Osteoblast (primary cell): ENCODE measurements at regions not wholly inside any gene's neighbourhood (a gene's known extent, or its start where the extent isn't known, plus 50 kb on each side); places are given as distances from the start of the nearest gene placed in this dataset.

Source experiments
- DNase-seq: peaks from one replicate; pipeline ENCODE4 v3.0.0; 2011; ENCODE audit warnings: low spot score, mixed read lengths; ENCODE audit not compliant: insufficient read length; ENCODE audit errors: missing footprints
- H2AFZ ChIP-seq: 2 replicates; pipeline ENCODE4 v1.6.0; 2011; ENCODE audit warnings: mild to moderate bottlenecking, low read length
- H3K27ac ChIP-seq: 2 replicates; pipeline ENCODE4 v1.5.1; 2011; ENCODE audit warnings: mild to moderate bottlenecking, low read depth, low read length, moderate library complexity
- H3K27me3 ChIP-seq: 2 replicates; pipeline ENCODE4 v1.6.0; 2012; ENCODE audit warnings: mild to moderate bottlenecking, control low read depth, inconsistent platforms, low read length, moderate library complexity; ENCODE audit not compliant: insufficient read depth
- H3K36me3 ChIP-seq: 2 replicates; pipeline ENCODE4 v1.5.1; 2011; ENCODE audit warnings: mild to moderate bottlenecking, low read length, control low read depth, moderate library complexity; ENCODE audit not compliant: insufficient read depth
- H3K4me1 ChIP-seq: 2 replicates; pipeline ENCODE4 v1.5.1; 2011; ENCODE audit warnings: mild to moderate bottlenecking, low read length, control low read depth, moderate library complexity; ENCODE audit not compliant: insufficient read depth
- H3K4me2 ChIP-seq: 2 replicates; pipeline ENCODE4 v1.6.0; 2011; ENCODE audit warnings: mild to moderate bottlenecking, low read length; ENCODE audit not compliant: insufficient read depth
- H3K4me3 ChIP-seq: fragments of 200-600 bp; sonication (generic); 3 replicates; pipeline ENCODE4 v1.5.1; 2012; ENCODE audit warnings: mild to moderate bottlenecking, low read length, inconsistent platforms; ENCODE audit not compliant: insufficient read depth
- H3K79me2 ChIP-seq: 2 replicates; pipeline ENCODE4 v1.6.0; 2012; ENCODE audit warnings: mild to moderate bottlenecking, low read length, control low read depth, inconsistent platforms; ENCODE audit not compliant: insufficient read depth
- H3K9me3 ChIP-seq: 2 replicates; pipeline ENCODE4 v1.5.1; 2011; ENCODE audit warnings: low read depth, low read length, control low read depth
- H4K20me1 ChIP-seq: 2 replicates; pipeline ENCODE4 v1.6.0; 2012; ENCODE audit warnings: mild to moderate bottlenecking, low read length, control low read depth; ENCODE audit not compliant: insufficient read depth
- TF ChIP-seq, protein P1 (sequence below): IDR thresholded peaks from 2 replicates; pipeline ENCODE4 v1.5.1; 2011; ENCODE audit warnings: mild to moderate bottlenecking, low read depth, low read length, moderate library complexity; ENCODE audit errors: extremely low read depth

DNA sequence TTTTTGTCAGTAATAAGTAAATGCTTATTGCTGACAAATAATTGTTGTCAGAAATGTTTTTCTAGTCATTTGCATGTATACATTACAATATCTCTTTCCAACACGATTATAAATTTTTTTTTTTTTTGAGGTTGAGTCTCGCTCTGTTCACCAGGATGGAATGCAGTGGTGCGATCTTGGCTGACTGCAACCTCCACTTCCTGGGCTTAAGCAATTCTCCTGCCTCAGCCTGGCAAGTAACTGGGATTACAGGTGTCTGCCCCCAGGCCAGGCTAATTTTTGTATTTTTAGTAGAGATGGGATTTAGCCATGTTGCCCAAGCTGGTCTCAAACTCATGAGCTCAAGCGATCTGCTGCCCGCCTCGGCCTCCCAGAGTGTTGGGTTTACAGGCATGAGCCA is 72.0 kb upstream of the ATF3 start:
- no peak overlapping the region for H3K4me2 ChIP-seq
- TF ChIP-seq, protein P1, sequence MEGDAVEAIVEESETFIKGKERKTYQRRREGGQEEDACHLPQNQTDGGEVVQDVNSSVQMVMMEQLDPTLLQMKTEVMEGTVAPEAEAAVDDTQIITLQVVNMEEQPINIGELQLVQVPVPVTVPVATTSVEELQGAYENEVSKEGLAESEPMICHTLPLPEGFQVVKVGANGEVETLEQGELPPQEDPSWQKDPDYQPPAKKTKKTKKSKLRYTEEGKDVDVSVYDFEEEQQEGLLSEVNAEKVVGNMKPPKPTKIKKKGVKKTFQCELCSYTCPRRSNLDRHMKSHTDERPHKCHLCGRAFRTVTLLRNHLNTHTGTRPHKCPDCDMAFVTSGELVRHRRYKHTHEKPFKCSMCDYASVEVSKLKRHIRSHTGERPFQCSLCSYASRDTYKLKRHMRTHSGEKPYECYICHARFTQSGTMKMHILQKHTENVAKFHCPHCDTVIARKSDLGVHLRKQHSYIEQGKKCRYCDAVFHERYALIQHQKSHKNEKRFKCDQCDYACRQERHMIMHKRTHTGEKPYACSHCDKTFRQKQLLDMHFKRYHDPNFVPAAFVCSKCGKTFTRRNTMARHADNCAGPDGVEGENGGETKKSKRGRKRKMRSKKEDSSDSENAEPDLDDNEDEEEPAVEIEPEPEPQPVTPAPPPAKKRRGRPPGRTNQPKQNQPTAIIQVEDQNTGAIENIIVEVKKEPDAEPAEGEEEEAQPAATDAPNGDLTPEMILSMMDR: no peak
- H3K4me3 ChIP-seq: no peak overlapping the region
- H3K27me3 ChIP-seq: peaks cover 31% of the 10 kb centered on the region
- no peak overlapping the region for H2AFZ ChIP-seq
- H3K79me2 ChIP-seq: no peaks in the 10 kb centered on the region
- H4K20me1 ChIP-seq: no peaks in the 10 kb centered on the region
- H3K36me3 ChIP-seq: no peaks in the 10 kb centered on the region
- H3K27ac ChIP-seq: no peak overlapping the region
- no peaks in the 10 kb centered on the region for H3K4me1 ChIP-seq
- no peak for DNase-seq
- H3K9me3 ChIP-seq: no peaks in the 10 kb centered on the region

DNA sequence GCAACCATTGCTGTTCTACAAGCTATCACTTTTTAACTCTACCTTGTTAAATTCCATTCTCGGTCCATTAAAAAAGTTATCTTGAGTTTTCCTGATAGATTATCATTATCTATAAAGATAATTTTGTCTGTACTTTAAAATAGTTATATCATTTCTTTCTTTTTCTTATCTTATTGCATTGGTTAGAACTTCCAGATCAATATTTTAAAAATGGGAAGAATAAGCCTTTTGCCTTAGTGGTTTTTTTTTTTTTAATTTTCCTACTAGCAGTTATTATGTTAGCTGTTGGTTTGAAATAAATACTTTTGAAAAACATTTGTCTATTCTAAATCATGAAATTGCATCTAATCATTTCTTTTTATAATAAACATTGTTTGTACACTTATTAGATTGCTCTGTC is 71.0 kb upstream of the ATF3 start:
- H2AFZ ChIP-seq: no peak overlapping the region

DNA sequence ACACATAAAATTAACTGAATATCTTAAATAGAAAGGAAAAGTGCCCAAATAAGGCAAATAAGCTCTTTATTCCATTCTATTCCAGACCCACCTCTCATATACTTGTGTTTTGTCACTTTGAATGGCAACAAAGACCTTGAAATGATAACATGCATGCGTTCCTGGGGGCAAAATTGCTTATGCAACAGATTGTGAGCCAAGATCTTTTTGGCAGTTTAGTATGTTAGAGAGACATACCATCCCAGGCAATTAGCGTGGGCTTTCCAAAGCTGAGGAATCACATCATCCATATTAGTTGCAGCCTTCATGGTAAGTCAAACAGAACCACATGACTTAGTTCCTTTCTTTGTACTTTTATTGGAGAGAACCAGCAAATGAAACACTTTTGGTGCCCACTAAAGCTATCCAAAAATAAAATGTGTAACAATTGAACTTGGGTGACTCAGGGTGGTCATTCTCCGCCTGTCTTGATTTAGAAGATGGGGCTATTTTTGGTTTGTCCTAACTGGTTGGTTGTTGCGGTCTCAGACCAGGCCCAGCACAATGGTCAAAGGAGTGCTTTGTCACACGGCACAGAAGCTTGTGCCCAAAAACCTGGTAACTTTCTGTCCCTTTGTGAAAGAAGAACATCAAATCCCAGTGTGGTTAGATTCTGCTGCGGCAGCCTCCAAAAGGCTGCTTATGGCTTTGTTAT is 68.7 kb upstream of the ATF3 start:
- Histone ChIP-seq H3K27me3 (peaks cover 17% of the 10 kb centered on the region), H3K36me3 (no peaks in the 10 kb centered on the region), H2AFZ (no peak overlapping the region), H3K79me2 (no peaks in the 10 kb centered on the region), H3K4me1 (no peaks in the 10 kb centered on the region), H3K27ac (no peak overlapping the region), H3K4me2 (no peak overlapping the region), H3K4me3 (no peak overlapping the region), H3K9me3 (no peaks in the 10 kb centered on the region), H4K20me1 (no peaks in the 10 kb centered on the region)
- TF ChIP-seq, protein P1: no peak
- no peak for DNase-seq

More for the DNA sequence above, 71.0 kb upstream of the ATF3 start:
- no peaks in the 10 kb centered on the region for H3K4me1 ChIP-seq
- no peaks in the 10 kb centered on the region for H4K20me1 ChIP-seq
- DNase-seq: no peak
- no peaks in the 10 kb centered on the region for H3K9me3 ChIP-seq
- peaks cover 21% of the 10 kb centered on the region for H3K27me3 ChIP-seq
- H3K4me2 ChIP-seq: no peak overlapping the region
- no peaks in the 10 kb centered on the region for H3K79me2 ChIP-seq
- no peak overlapping the region for H3K27ac ChIP-seq
- H3K4me3 ChIP-seq: no peak overlapping the region
- H3K36me3 ChIP-seq: no peaks in the 10 kb centered on the region
- TF ChIP-seq, protein P1: no peak

DNA sequence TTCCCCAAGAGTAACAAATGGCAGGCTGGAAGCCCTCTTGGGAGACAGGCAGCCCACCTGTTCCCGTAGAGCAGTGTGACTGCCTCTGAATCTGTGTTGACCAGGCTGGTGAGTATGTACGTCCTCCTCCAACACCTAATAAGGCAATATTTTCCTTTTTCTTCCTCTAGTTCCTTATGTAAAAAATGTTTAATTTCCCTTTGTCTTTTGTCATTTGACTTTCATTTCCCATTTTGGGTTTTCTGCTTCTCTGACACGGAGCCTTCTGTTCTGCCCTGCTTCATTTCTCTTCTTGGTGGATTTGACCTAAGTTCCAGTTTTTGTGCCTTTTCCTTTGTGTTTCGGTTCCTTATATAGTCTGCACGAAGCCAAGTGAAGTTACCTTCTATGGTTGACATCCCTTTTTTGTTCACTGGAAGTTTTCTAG is 65.8 kb upstream of the ATF3 start:
- TF ChIP-seq, protein P1: no peak
- no peaks in the 10 kb centered on the region for H4K20me1 ChIP-seq
- DNase-seq: no peak
- no peak overlapping the region for H3K27ac ChIP-seq
- H3K4me3 ChIP-seq: no peak overlapping the region
- no peak overlapping the region for H3K4me2 ChIP-seq
- H3K27me3 ChIP-seq: peaks cover 17% of the 10 kb centered on the region
- no peaks in the 10 kb centered on the region for H3K36me3 ChIP-seq
- no peaks in the 10 kb centered on the region for H3K4me1 ChIP-seq
- H2AFZ ChIP-seq: no peak overlapping the region
- H3K79me2 ChIP-seq: no peaks in the 10 kb centered on the region
- no peaks in the 10 kb centered on the region for H3K9me3 ChIP-seq
